Endothelial cell of umbilical vein (primary cell): ENCODE measurements at regions not wholly inside any gene's neighbourhood (a gene's known extent, or its start where the extent isn't known, plus 50 kb on each side); places are given as distances from the start of the nearest gene placed in this dataset.

Source experiments
- BruUV-seq: library from RNA; stranded (reverse); fragments of 400-500 nt; replicated peaks from 2 replicates; lab custom pipeline; 2021; lab: Mats Ljungman, UMichigan
- CTCF ChIA-PET: fragments of 300-600, 350-600 bp; sonication (Branson Sonifier 250); formaldehyde crosslinking; loops from one replicate; lab custom pipeline; 2021; ENCODE audit warnings: antibody characterized with exemption, inconsistent platforms; lab: Charles Lee
- POLR2A ChIA-PET: fragments of 300-600, 350-600 bp; sonication (Branson Sonifier 250); formaldehyde crosslinking; loops from one replicate; lab custom pipeline; 2021; ENCODE audit warnings: antibody characterized with exemption, inconsistent platforms; lab: Charles Lee
- DNase-seq: peaks from one replicate; pipeline ENCODE4 v3.0.0-alpha.2; 2011; ENCODE audit warnings: low read depth, low spot score
- FAIRE-seq: peaks from 2 replicates; lab custom pipeline; 2011; peaks lifted over from hg19 to GRCh38; lab: Jason Lieb, UNC
- H2AFZ ChIP-seq: 2 replicates; pipeline ENCODE4 v1.6.0; 2012; ENCODE audit warnings: low read depth, low read length, control low read depth, inconsistent platforms
- H3K27ac ChIP-seq: 2 replicates; pipeline ENCODE4 v1.5.1; 2011; ENCODE audit warnings: low read depth, mild to moderate bottlenecking, control low read depth, low read length, moderate library complexity; ENCODE audit not compliant: insufficient read depth
- H3K27me3 ChIP-seq, 2 experiments: 2 replicates each; pipeline versions ENCODE4 v1.6.0 to v1.6.1; 2011; ENCODE audit warnings: low read length in 2 of 2, mixed read lengths in 1 of 2; ENCODE audit not compliant: control insufficient read depth in 2 of 2, insufficient read depth in 2 of 2
- H3K36me3 ChIP-seq, 2 experiments: 2 replicates in 1 of 2; 3 replicates in 1 of 2; pipeline ENCODE4 v1.5.1; 2011; ENCODE audit warnings: low read length in 2 of 2, mild to moderate bottlenecking in 1 of 2, moderate library complexity in 1 of 2; ENCODE audit not compliant: control insufficient read depth in 2 of 2, insufficient read depth in 2 of 2; ENCODE audit errors: extremely low read depth in 1 of 2
- H3K4me1 ChIP-seq: 3 replicates; pipeline ENCODE4 v1.5.1; 2011; ENCODE audit warnings: mild to moderate bottlenecking, low read length; ENCODE audit not compliant: control insufficient read depth, insufficient read depth; ENCODE audit errors: extremely low read depth
- H3K4me2 ChIP-seq: 2 replicates; pipeline ENCODE4 v1.6.1; 2011; ENCODE audit warnings: low read length, control low read depth, mixed read lengths; ENCODE audit not compliant: insufficient read depth
- H3K4me3 ChIP-seq, 3 experiments: fragments of 200-600 bp in 1 of 3; sonication (generic), shearing (Covaris generic) in 1 of 3; replicated peaks in 1 of 3; 2 replicates each; pipeline ENCODE4 v1.5.1; 2011 to 2016; ENCODE audit warnings: control low read depth in 3 of 3, low read length in 3 of 3, mild to moderate bottlenecking in 2 of 3, inconsistent platforms in 1 of 3, low read depth in 1 of 3, moderate library complexity in 1 of 3; ENCODE audit not compliant: insufficient read depth in 1 of 3
- H3K79me2 ChIP-seq: 2 replicates; pipeline ENCODE4 v1.6.0; 2012; ENCODE audit warnings: low read length, inconsistent platforms; ENCODE audit not compliant: control insufficient read depth, insufficient read depth
- H3K9ac ChIP-seq: replicated peaks from 2 replicates; pipeline ENCODE3; 2011; ENCODE audit warnings: low read length, control low read depth; ENCODE audit not compliant: insufficient read depth; ENCODE audit errors: extremely low read depth
- H3K9me1 ChIP-seq: replicated peaks from 3 replicates; pipeline ENCODE4 v1.6.0; 2011; ENCODE audit warnings: mild to moderate bottlenecking, low read length; ENCODE audit not compliant: control insufficient read depth, insufficient read depth; ENCODE audit errors: extremely low read depth
- H3K9me3 ChIP-seq: replicated peaks from 2 replicates; pipeline ENCODE4 v1.5.1; 2012; ENCODE audit warnings: low read length, inconsistent platforms; ENCODE audit not compliant: control insufficient read depth, insufficient read depth
- H4K20me1 ChIP-seq: replicated peaks from 2 replicates; pipeline ENCODE3; 2011; ENCODE audit warnings: mild to moderate bottlenecking, low read length; ENCODE audit not compliant: control insufficient read depth, insufficient read depth; ENCODE audit errors: extremely low read depth
- EZH2 ChIP-seq: IDR thresholded peaks from 2 replicates; pipeline ENCODE4 v1.6.1; 2012; ENCODE audit warnings: borderline replicate concordance, low read depth, mild to moderate bottlenecking, moderate library complexity, low read length, inconsistent platforms; ENCODE audit not compliant: severe bottlenecking
- FOS ChIP-seq: IDR thresholded peaks from 2 replicates; pipeline ENCODE4 v1.6.1; 2011; ENCODE audit warnings: mild to moderate bottlenecking, low read length, moderate library complexity, borderline replicate concordance; ENCODE audit not compliant: insufficient read depth
- GATA2 ChIP-seq: IDR thresholded peaks from 2 replicates; pipeline ENCODE4 v1.7.0; 2011; ENCODE audit warnings: low read depth, mild to moderate bottlenecking, moderate library complexity, mixed read lengths, low read length; ENCODE audit not compliant: insufficient read length, insufficient read depth
- JUN ChIP-seq: IDR thresholded peaks from 2 replicates; pipeline ENCODE4 v1.6.1; 2011; ENCODE audit warnings: borderline replicate concordance, low read depth; ENCODE audit not compliant: insufficient read length, insufficient read depth
- MAX ChIP-seq: IDR thresholded peaks from 2 replicates; pipeline ENCODE4 v1.6.1; 2011; ENCODE audit not compliant: insufficient read depth, insufficient read length
- MYC ChIP-seq: IDR thresholded peaks from one replicate; pipeline ENCODE4 v1.6.1; 2011; ENCODE audit warnings: mild to moderate bottlenecking, low read depth, low read length
- POLR2A ChIP-seq: IDR thresholded peaks from 2 replicates; pipeline ENCODE4 v1.6.1; 2012; ENCODE audit warnings: low read depth, mild to moderate bottlenecking, control low read depth, low read length
- POLR2AphosphoS5 ChIP-seq: IDR thresholded peaks from 2 replicates; pipeline ENCODE4 v1.6.1; 2012; ENCODE audit warnings: low read depth, mild to moderate bottlenecking, control low read depth, low read length, moderate library complexity; ENCODE audit not compliant: insufficient read depth
- dilution Hi-C: fragments of 300-500 bp; cut with MboI; formaldehyde crosslinking; loops from one replicate; pipeline ENCODE4 v1.15.0; 2019; ENCODE audit warnings: low sequenced_read_pairs; ENCODE audit not compliant: extremely low pct_ligation_motif_present
- intact Hi-C: fragments of 100-400 bp; cut with micrococcal nuclease; formaldehyde crosslinking; loops from one replicate; pipeline ENCODE4 v1.10.0; 2022
- TF ChIP-seq, protein P1 (sequence below), 2 donors: IDR thresholded peaks; 1 replicate in 1 of 2; 2 replicates in 1 of 2; pipeline ENCODE4 v1.5.1; 2011; ENCODE audit warnings: low read length in 2 of 2, mild to moderate bottlenecking in 2 of 2, moderate library complexity in 2 of 2, control low read depth in 1 of 2, inconsistent platforms in 1 of 2, low read depth in 1 of 2; ENCODE audit not compliant: insufficient read depth in 1 of 2; ENCODE audit errors: extremely low read depth in 1 of 2

- no TSS peak for BruUV-seq
- H3K4me2 ChIP-seq = no peak overlapping the region
- H3K9me3 ChIP-seq = no peaks in the 10 kb centered on the region
- ChIA-PET POLR2A (no interaction called here), CTCF (interaction anchor here (1.3 kb wide), 1 partner anchor 38 kb away, joined by 3 read pairs; no protein-coding TSS in a partner anchor)
- H2AFZ ChIP-seq = no peak overlapping the region
- DNase-seq = no peak
- no peak for TF ChIP-seq JUN
- TF ChIP-seq MYC = no peak
- FAIRE-seq = no peak
- H4K20me1 ChIP-seq = no peaks in the 10 kb centered on the region
- peaks cover 4% of the 10 kb centered on the region for H3K4me1 ChIP-seq
- H3K27ac ChIP-seq = no peak overlapping the region
- no peaks in the 10 kb centered on the region for H3K36me3 ChIP-seq
- intact Hi-C loops (no loop called here), dilution Hi-C loops (no loop called here)
- no peaks in the 10 kb centered on the region for H3K27me3 ChIP-seq
- H3K9ac ChIP-seq = no peak overlapping the region
- H3K79me2 ChIP-seq = no peaks in the 10 kb centered on the region
- H3K9me1 ChIP-seq = no peaks in the 10 kb centered on the region
- H3K4me3 ChIP-seq = no peak overlapping the region
Observed at GRCh38 chr3:104755791-104756190, 610.9 kb upstream of the ALCAM start.

DNA sequence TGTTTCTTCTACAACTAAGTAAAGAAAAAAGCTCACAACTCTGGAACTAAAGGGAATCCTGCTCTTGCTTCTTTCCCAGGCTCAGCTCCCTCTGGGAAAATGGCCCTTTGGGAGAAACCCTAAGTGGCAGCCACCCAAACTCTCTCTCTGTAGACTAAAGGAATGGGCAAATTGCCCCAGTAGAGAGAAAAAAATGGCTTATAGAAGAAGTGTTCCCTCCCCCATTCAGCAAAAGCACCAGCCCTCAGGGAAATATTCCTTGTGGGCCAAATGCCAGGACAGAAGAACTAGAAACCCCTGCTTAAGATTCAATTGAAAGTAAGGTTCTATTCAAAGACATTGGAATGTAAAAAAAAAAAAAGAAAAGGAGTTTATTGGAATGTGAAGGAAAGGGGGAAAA, 603.7 kb upstream of the ALCAM start:
- no TSS peak for BruUV-seq
- no peak overlapping the region for H2AFZ ChIP-seq
- CTCF ChIA-PET = interaction anchor here (1.0 kb wide), 1 partner anchor 11 kb away, joined by 4 read pairs; no protein-coding TSS in a partner anchor
- intact Hi-C loops = loop anchor here (5.0 kb wide), 1 partner anchor 604 kb away; the partner anchor contains the start of gene ALCAM
- H3K9me1 ChIP-seq = no peaks in the 10 kb centered on the region
- H3K4me1 ChIP-seq = peaks cover 4% of the 10 kb centered on the region
- DNase-seq = peak; percentile 61
- H3K9me3 ChIP-seq = no peaks in the 10 kb centered on the region
- FAIRE-seq = no peak
- no peaks in the 10 kb centered on the region for H4K20me1 ChIP-seq
- dilution Hi-C loops = no loop called here
- H3K79me2 ChIP-seq = no peaks in the 10 kb centered on the region
- H3K36me3 ChIP-seq = no peaks in the 10 kb centered on the region
- no peak overlapping the region for H3K27ac ChIP-seq
- H3K27me3 ChIP-seq = no peaks in the 10 kb centered on the region
- no peak overlapping the region for H3K4me3 ChIP-seq
- TF ChIP-seq GATA2 (no peak), EZH2 (no peak), POLR2A (no peak), MYC (no peak), JUN (no peak), MAX (no peak), FOS (no peak), POLR2AphosphoS5 (no peak)
- TF ChIP-seq, protein P1, sequence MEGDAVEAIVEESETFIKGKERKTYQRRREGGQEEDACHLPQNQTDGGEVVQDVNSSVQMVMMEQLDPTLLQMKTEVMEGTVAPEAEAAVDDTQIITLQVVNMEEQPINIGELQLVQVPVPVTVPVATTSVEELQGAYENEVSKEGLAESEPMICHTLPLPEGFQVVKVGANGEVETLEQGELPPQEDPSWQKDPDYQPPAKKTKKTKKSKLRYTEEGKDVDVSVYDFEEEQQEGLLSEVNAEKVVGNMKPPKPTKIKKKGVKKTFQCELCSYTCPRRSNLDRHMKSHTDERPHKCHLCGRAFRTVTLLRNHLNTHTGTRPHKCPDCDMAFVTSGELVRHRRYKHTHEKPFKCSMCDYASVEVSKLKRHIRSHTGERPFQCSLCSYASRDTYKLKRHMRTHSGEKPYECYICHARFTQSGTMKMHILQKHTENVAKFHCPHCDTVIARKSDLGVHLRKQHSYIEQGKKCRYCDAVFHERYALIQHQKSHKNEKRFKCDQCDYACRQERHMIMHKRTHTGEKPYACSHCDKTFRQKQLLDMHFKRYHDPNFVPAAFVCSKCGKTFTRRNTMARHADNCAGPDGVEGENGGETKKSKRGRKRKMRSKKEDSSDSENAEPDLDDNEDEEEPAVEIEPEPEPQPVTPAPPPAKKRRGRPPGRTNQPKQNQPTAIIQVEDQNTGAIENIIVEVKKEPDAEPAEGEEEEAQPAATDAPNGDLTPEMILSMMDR (IDR thresholded peaks at IDR 0.05; ENCODE audit: extremely low read depth in 1 of 2, insufficient read depth in 1 of 2, low read depth in 1 of 2, low read length in 2 of 2) = no peak
- POLR2A ChIA-PET = no interaction called here
- H3K4me2 ChIP-seq = no peak overlapping the region
- H3K9ac ChIP-seq = no peak overlapping the region
